ENCODE measurements at regions not wholly inside any gene's neighbourhood (a gene's known extent, or its start where the extent isn't known, plus 50 kb on each side); places are given as distances from the start of the nearest gene placed in this dataset.

GRCh38 chr10:60459701-60460457 lies 70.2 kb upstream of the ANK3 start:
- Mint-ChIP-seq H3K36me3 (ENCODE audit: low read depth) (no peaks in the 10 kb centered on the region), H3K27me3 (ENCODE audit: low read depth, poor library complexity) (no peaks in the 10 kb centered on the region), H3K4me3 (no peak overlapping the region), H3K9me3 (no peaks in the 10 kb centered on the region), H3K4me1 (peaks cover 6% of the 10 kb centered on the region), H3K27ac (no peak overlapping the region)
- no peak for TF ChIP-seq CTCF (IDR thresholded peaks at IDR 0.05)
- DNase-seq = no peak

- Mint-ChIP-seq H3K36me3 (ENCODE audit: low read depth) (no peaks in the 10 kb centered on the region), H3K27ac (no peak overlapping the region), H3K27me3 (ENCODE audit: low read depth, poor library complexity) (no peaks in the 10 kb centered on the region)
Measured at GRCh38 chr10:60456053-60456452, 66.4 kb upstream of the ANK3 start.

GRCh38 chr10:60454336-60454735 lies 64.7 kb upstream of the ANK3 start:
- H3K9me3 Mint-ChIP-seq = no peaks in the 10 kb centered on the region
- no peak overlapping the region for H3K4me3 Mint-ChIP-seq
- DNase-seq = no peak
- TF ChIP-seq CTCF (IDR thresholded peaks at IDR 0.05) = no peak
- H3K27me3 Mint-ChIP-seq (ENCODE audit: low read depth, poor library complexity) = no peaks in the 10 kb centered on the region
- no peak overlapping the region for H3K27ac Mint-ChIP-seq
- no peaks in the 10 kb centered on the region for H3K4me1 Mint-ChIP-seq
- H3K36me3 Mint-ChIP-seq (ENCODE audit: low read depth) = no peaks in the 10 kb centered on the region

More at GRCh38 chr10:60456053-60456452, 66.4 kb upstream of the ANK3 start:
- H3K9me3 Mint-ChIP-seq = no peaks in the 10 kb centered on the region
- H3K4me3 Mint-ChIP-seq = no peak overlapping the region
- H3K4me1 Mint-ChIP-seq = peaks cover 6% of the 10 kb centered on the region
- TF ChIP-seq CTCF (IDR thresholded peaks at IDR 0.05) = peak; percentile 16
- DNase-seq = no peak

- Mint-ChIP-seq H3K4me1 (no peaks in the 10 kb centered on the region), H3K27me3 (ENCODE audit: low read depth, poor library complexity) (no peaks in the 10 kb centered on the region), H3K4me3 (no peak overlapping the region), H3K27ac (no peak overlapping the region), H3K9me3 (no peaks in the 10 kb centered on the region), H3K36me3 (ENCODE audit: low read depth) (no peaks in the 10 kb centered on the region)
- no peak for DNase-seq
- TF ChIP-seq CTCF (IDR thresholded peaks at IDR 0.05) = no peak
Measured at GRCh38 chr10:60453036-60453435, 63.4 kb upstream of the ANK3 start.

GRCh38 chr10:60450291-60450690 lies 60.6 kb upstream of the ANK3 start:
- no peaks in the 10 kb centered on the region for H3K9me3 Mint-ChIP-seq
- H3K27me3 Mint-ChIP-seq (ENCODE audit: low read depth, poor library complexity) = no peaks in the 10 kb centered on the region
- no peaks in the 10 kb centered on the region for H3K36me3 Mint-ChIP-seq (ENCODE audit: low read depth)
- TF ChIP-seq CTCF (IDR thresholded peaks at IDR 0.05) = no peak
- no peak overlapping the region for H3K27ac Mint-ChIP-seq
- DNase-seq = no peak
- peaks cover 18% of the 10 kb centered on the region for H3K4me1 Mint-ChIP-seq
- no peak overlapping the region for H3K4me3 Mint-ChIP-seq

GRCh38 chr10:60448246-60448645 lies 58.6 kb upstream of the ANK3 start:
- Mint-ChIP-seq H3K27ac (no peak overlapping the region), H3K9me3 (no peaks in the 10 kb centered on the region), H3K36me3 (ENCODE audit: low read depth) (no peaks in the 10 kb centered on the region), H3K4me1 (peaks cover 18% of the 10 kb centered on the region), H3K27me3 (ENCODE audit: low read depth, poor library complexity) (peaks cover under 1% of the 10 kb centered on the region), H3K4me3 (no peak overlapping the region)
- TF ChIP-seq CTCF (IDR thresholded peaks at IDR 0.05) = no peak
- no peak for DNase-seq

Data from nephron progenitor cell (in vitro differentiated cells).